CD14-positive monocyte (primary cell): ENCODE measurements at regions not wholly inside any gene's neighbourhood (a gene's known extent, or its start where the extent isn't known, plus 50 kb on each side); places are given as distances from the start of the nearest gene placed in this dataset.
"Not testable (repeated sequence)": the region's sequence is repeated elsewhere in the genome, so short reads cannot be mapped to it uniquely, and the experiment has no call there.

ENCODE experiments used
- DNase-seq, 3 donors: peaks; one replicate each; pipeline ENCODE4 v3.0.0-alpha.2; 2011 to 2022
- H2AFZ ChIP-seq: 2 replicates; pipeline ENCODE4 v1.6.0; 2012; ENCODE audit warnings: mild to moderate bottlenecking, low read depth, low read length, inconsistent platforms; ENCODE audit not compliant: insufficient read depth, poor library complexity, severe bottlenecking
- H3K27ac ChIP-seq, 2 donors: 1 replicate in 1 of 2; 2 replicates in 1 of 2; pipeline ENCODE4 v1.5.1; 2012 to 2013; ENCODE audit warnings: low read length in 2 of 2, control low read depth in 1 of 2, inconsistent platforms in 1 of 2, low read depth in 1 of 2, mild to moderate bottlenecking in 1 of 2
- H3K27me3 ChIP-seq, 2 donors: one replicate each; pipeline versions ENCODE4 v1.6.0 to v1.6.1; 2011 to 2013; ENCODE audit warnings: low read length in 2 of 2; ENCODE audit not compliant: control insufficient read depth in 2 of 2, insufficient read depth in 2 of 2
- H3K36me3 ChIP-seq, 2 donors: replicated peaks in 1 of 2; 1 replicate in 1 of 2; 2 replicates in 1 of 2; pipeline versions ENCODE4 v1.5.1 to v1.6.1; 2012 to 2013; ENCODE audit warnings: low read length in 2 of 2, control low read depth in 1 of 2, inconsistent platforms in 1 of 2, mild to moderate bottlenecking in 1 of 2; ENCODE audit not compliant: insufficient read depth in 2 of 2, control insufficient read depth in 1 of 2
- H3K4me1 ChIP-seq, 2 donors: 1 replicate in 1 of 2; 2 replicates in 1 of 2; pipeline versions ENCODE4 v1.5.1 to v1.6.1; 2012 to 2013; ENCODE audit warnings: low read length in 2 of 2, control low read depth in 1 of 2, inconsistent platforms in 1 of 2, mild to moderate bottlenecking in 1 of 2, moderate library complexity in 1 of 2; ENCODE audit not compliant: insufficient read depth in 2 of 2, control insufficient read depth in 1 of 2
- H3K4me2 ChIP-seq: replicated peaks from 2 replicates; pipeline ENCODE3; 2012; ENCODE audit warnings: low read length, moderate library complexity, mild to moderate bottlenecking; ENCODE audit not compliant: poor library complexity, severe bottlenecking; ENCODE audit errors: extremely low read depth
- H3K4me3 ChIP-seq, 3 experiments: fragments of 200-600 bp in 1 of 3; sonication (generic) in 1 of 3; replicated peaks in 1 of 3; 1 replicate in 2 of 3; 2 replicates in 1 of 3; pipeline ENCODE4 v1.5.1; 2011 to 2013; ENCODE audit warnings: low read length in 3 of 3, mild to moderate bottlenecking in 3 of 3, control low read depth in 2 of 3, low read depth in 2 of 3, inconsistent platforms in 1 of 3, moderate library complexity in 1 of 3
- H3K79me2 ChIP-seq: 2 replicates; pipeline ENCODE4 v1.6.0; 2012; ENCODE audit warnings: mild to moderate bottlenecking, control low read depth, inconsistent platforms, low read length, moderate library complexity; ENCODE audit not compliant: insufficient read depth
- H3K9ac ChIP-seq: 2 replicates; pipeline ENCODE4 v1.6.0; 2017; ENCODE audit warnings: low read length, mild to moderate bottlenecking; ENCODE audit not compliant: insufficient read depth, poor library complexity, severe bottlenecking
- H3K9me3 ChIP-seq, 2 donors: replicated peaks in 1 of 2; 1 replicate in 1 of 2; 2 replicates in 1 of 2; pipeline versions ENCODE4 v1.5.1 to v1.6.1; 2012 to 2013; ENCODE audit warnings: low read length in 2 of 2, control low read depth in 1 of 2; ENCODE audit not compliant: control insufficient read depth in 1 of 2, insufficient read depth in 1 of 2
- H4K20me1 ChIP-seq: 2 replicates; pipeline ENCODE4 v1.6.0; 2012; ENCODE audit warnings: mild to moderate bottlenecking, low read length, control low read depth, moderate library complexity; ENCODE audit not compliant: insufficient read depth
- H3K27ac Mint-ChIP-seq, 7 donors: one replicate each; pipeline ENCODE4 v1.8.0; 2020; ENCODE audit warnings: mild to moderate bottlenecking in 7 of 7, mixed read lengths in 7 of 7, moderate library complexity in 6 of 7, inconsistent platforms in 2 of 7
- H3K27me3 Mint-ChIP-seq, 3 donors: one replicate each; pipeline ENCODE4 v1.8.0; 2021 to 2022; ENCODE audit warnings: low read depth in 3 of 3, mild to moderate bottlenecking in 3 of 3, mixed read lengths in 3 of 3, moderate library complexity in 3 of 3, inconsistent platforms in 1 of 3
- H3K36me3 Mint-ChIP-seq, 2 donors: one replicate each; pipeline ENCODE4 v1.8.0; 2020; ENCODE audit warnings: mixed read lengths in 2 of 2, inconsistent platforms in 1 of 2, mild to moderate bottlenecking in 1 of 2
- H3K4me1 Mint-ChIP-seq: one replicate; pipeline ENCODE4 v1.8.0; 2020; ENCODE audit warnings: mild to moderate bottlenecking, mixed read lengths
- H3K4me3 Mint-ChIP-seq, 2 donors: one replicate each; pipeline ENCODE4 v1.8.0; 2020; ENCODE audit warnings: mild to moderate bottlenecking in 2 of 2, mixed read lengths in 2 of 2, moderate library complexity in 1 of 2
- H3K9me3 Mint-ChIP-seq, 7 donors: one replicate each; pipeline ENCODE4 v1.8.0; 2020 to 2022; ENCODE audit warnings: mixed read lengths in 7 of 7, mild to moderate bottlenecking in 6 of 7, moderate library complexity in 6 of 7, inconsistent platforms in 2 of 7
- WGBS: methylation state at CpG from one replicate; pipeline ENCODE4 v1.1.5; 2013; ENCODE audit warnings: missing lambda C conversion rate; ENCODE audit not compliant: insufficient coverage; 5-methylcytosine and 5-hydroxymethylcytosine counted together
- intact Hi-C, 2 donors: fragments of 100-400 bp; cut with micrococcal nuclease; formaldehyde crosslinking; loops; one replicate each; pipeline versions ENCODE4 v1.15.0 to v1.15.1; 2023
- TF ChIP-seq, protein P1 (sequence below): fragments of 200-600 bp; IDR thresholded peaks from one replicate; pipeline ENCODE4 v1.8.0; 2022; ENCODE audit warnings: antibody characterized with exemption, mild to moderate bottlenecking

DNA sequence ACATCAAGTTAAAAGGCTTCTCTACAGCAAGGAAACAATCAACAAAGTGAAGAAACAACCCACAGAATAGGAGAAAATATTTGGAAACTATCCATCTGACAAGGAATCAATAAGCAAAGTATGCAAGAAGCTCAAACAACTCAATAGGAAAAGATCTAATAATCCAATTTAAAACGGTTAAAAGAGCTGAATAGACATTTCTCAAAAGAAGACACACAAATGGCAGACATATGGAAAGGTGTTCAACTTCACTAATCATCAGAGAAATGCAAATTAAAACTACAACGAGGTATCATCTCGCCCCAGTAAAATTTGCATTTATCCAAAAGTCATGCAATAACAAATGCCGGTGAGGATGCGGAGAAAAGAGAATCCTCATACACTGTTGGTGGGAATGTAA is 82.2 kb upstream of the NECTIN3 start:
- H3K27ac Mint-ChIP-seq, result no peak overlapping the region
- Histone ChIP-seq H3K36me3 (no peaks in the 10 kb centered on the region), H3K9me3 (peaks cover 2 to 3% of the 10 kb centered on the region in 2 donors), H3K27ac (no peak overlapping the region), H3K79me2 (no peaks in the 10 kb centered on the region), H4K20me1 (no peaks in the 10 kb centered on the region), H3K4me2 (no peak overlapping the region), H2AFZ (no peak overlapping the region), H3K4me3 (no peak overlapping the region), H3K9ac (no peak overlapping the region), H3K4me1 (no peaks in the 10 kb centered on the region), H3K27me3 (no peaks in the 10 kb centered on the region)
- DNase-seq, result no peak
- peaks cover 0 to 1% (median 0%) of the 10 kb centered on the region in 3 donors for H3K27me3 Mint-ChIP-seq
- H3K4me1 Mint-ChIP-seq, result no peaks in the 10 kb centered on the region
- intact Hi-C loops, result no loop called here
- WGBS, result 80% methylated on average over 1 of the region's 5 CpGs
- H3K4me3 Mint-ChIP-seq, result no peak overlapping the region
- H3K36me3 Mint-ChIP-seq, result no peaks in the 10 kb centered on the region
- H3K9me3 Mint-ChIP-seq, result peaks cover 0 to 10% (median 4%) of the 10 kb centered on the region in 7 donors
- TF ChIP-seq, protein P1, sequence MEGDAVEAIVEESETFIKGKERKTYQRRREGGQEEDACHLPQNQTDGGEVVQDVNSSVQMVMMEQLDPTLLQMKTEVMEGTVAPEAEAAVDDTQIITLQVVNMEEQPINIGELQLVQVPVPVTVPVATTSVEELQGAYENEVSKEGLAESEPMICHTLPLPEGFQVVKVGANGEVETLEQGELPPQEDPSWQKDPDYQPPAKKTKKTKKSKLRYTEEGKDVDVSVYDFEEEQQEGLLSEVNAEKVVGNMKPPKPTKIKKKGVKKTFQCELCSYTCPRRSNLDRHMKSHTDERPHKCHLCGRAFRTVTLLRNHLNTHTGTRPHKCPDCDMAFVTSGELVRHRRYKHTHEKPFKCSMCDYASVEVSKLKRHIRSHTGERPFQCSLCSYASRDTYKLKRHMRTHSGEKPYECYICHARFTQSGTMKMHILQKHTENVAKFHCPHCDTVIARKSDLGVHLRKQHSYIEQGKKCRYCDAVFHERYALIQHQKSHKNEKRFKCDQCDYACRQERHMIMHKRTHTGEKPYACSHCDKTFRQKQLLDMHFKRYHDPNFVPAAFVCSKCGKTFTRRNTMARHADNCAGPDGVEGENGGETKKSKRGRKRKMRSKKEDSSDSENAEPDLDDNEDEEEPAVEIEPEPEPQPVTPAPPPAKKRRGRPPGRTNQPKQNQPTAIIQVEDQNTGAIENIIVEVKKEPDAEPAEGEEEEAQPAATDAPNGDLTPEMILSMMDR, result no peak

DNA sequence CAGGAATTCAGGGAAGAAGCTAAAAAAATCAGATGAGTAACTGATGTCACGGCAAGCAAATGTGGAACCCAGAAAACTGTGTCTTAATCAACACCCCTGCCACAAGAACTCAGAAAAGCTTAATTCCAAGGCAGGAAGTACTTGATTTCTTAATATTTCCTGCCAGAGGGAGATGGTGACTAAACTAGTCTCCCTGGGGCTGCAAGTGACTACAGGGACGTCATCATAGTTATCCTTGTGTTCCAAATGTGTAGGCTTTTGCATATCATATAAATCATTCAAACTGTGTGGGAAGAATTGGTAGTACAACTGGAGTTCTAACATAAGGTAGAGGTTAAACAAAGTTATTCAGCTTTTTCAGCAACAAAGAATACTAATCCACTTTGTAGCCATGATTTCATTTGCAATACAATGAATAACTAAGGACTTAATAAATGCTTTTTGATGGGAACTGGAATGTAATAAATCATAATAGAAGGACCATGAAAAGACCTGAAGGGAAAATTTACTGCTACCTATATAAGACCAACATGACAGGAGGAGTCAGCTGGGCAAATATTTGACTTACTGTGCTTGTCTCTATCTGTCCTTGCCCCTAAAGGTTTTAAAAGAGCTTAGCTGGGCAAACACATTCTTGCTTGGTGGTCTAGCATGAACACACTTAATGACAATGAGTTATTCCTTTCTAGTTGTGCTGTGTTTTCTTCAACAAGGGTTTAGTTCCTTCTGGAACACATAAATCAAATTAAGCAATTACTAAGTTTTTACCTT is 76.0 kb upstream of the NECTIN3 start:
- Histone ChIP-seq H3K4me2 (no peak overlapping the region), H3K27ac (no peak overlapping the region), H2AFZ (no peak overlapping the region), H3K4me3 (no peak overlapping the region), H3K36me3 (no peaks in the 10 kb centered on the region), H3K4me1 (no peaks in the 10 kb centered on the region), H3K9ac (no peak overlapping the region), H3K79me2 (no peaks in the 10 kb centered on the region), H3K9me3 (no peaks in the 10 kb centered on the region), H4K20me1 (no peaks in the 10 kb centered on the region), H3K27me3 (no peaks in the 10 kb centered on the region)
- H3K4me1 Mint-ChIP-seq, result no peaks in the 10 kb centered on the region
- no peaks in the 10 kb centered on the region for H3K36me3 Mint-ChIP-seq
- peaks cover 0 to 3% (median 2%) of the 10 kb centered on the region in 7 donors for H3K9me3 Mint-ChIP-seq
- no peak overlapping the region for H3K4me3 Mint-ChIP-seq
- DNase-seq, result no peak
- H3K27ac Mint-ChIP-seq, result no peak overlapping the region
- no CpG with 5 or more reads among the region's 2 CpGs for WGBS
- H3K27me3 Mint-ChIP-seq, result peaks cover 0 to 1% (median 0%) of the 10 kb centered on the region in 3 donors
- intact Hi-C loops, result no loop called here
- TF ChIP-seq, protein P1, result no peak

DNA sequence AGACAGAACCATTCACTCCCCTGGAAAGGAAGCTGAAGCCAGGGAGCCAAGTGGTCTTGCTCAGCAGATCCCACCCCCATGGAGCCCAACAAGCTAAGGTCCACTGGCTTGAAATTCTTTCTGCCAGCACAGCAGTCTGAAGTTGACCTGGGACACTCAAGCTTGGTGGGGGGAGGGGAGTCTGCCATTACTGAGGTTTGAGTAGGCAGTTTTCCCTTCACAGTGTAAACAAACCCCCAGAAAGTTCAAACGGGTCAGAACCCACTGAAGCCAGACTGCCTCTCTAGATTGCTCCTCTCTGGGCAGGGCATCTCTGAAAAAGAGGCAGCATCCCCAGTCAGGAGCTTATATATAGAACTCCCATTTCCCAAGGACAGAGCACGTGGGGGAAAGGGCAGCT is 72.8 kb upstream of the NECTIN3 start:
- H3K27ac ChIP-seq, H3K4me2 ChIP-seq, H3K27me3 Mint-ChIP-seq, H3K9ac ChIP-seq, H3K36me3 ChIP-seq, H3K27ac Mint-ChIP-seq, H3K9me3 Mint-ChIP-seq, H3K4me1 Mint-ChIP-seq, DNase-seq, H3K36me3 Mint-ChIP-seq, H3K4me3 Mint-ChIP-seq, H2AFZ ChIP-seq, H3K9me3 ChIP-seq, H3K4me1 ChIP-seq, H3K4me3 ChIP-seq, intact Hi-C loops, H3K27me3 ChIP-seq, H3K79me2 ChIP-seq, H4K20me1 ChIP-seq: not testable (repeated sequence)
- 80% methylated on average over 2 of the region's 2 CpGs for WGBS
